IMR-90 (cell line): ENCODE measurements at regions not wholly inside any gene's neighbourhood (a gene's known extent, or its start where the extent isn't known, plus 50 kb on each side); places are given as distances from the start of the nearest gene placed in this dataset.

Experiments used
- ATAC-seq: fragments of 200-7000 bp; cut with Tn5 transposase; 2 replicates; pipeline ENCODE4 v1.9.1; 2020; ENCODE audit warnings: low read depth, mild to moderate bottlenecking, moderate library complexity
- BruUV-seq: library from RNA; stranded (reverse); fragments of 400-500 nt; replicated peaks from 2 replicates; lab custom pipeline; 2021; lab: Mats Ljungman, UMichigan
- CTCF ChIA-PET: fragments of 300-600 bp; formaldehyde crosslinking; extraction: SDS; loops from one replicate; lab custom pipeline; 2021; ENCODE audit warnings: antibody characterized with exemption; lab: Yijun Ruan, JAX
- POLR2A ChIA-PET: fragments of 300-600 bp; sonication (Branson Sonifier 250); formaldehyde crosslinking; loops from one replicate; lab custom pipeline; 2022; ENCODE audit warnings: antibody characterized with exemption; ENCODE audit not compliant: unreplicated experiment; lab: Charles Lee
- DNase-seq: peaks from one replicate; pipeline ENCODE4 v3.0.0; 2013
- H2AFZ ChIP-seq: replicated peaks from 2 replicates; pipeline ENCODE3; 2013; ENCODE audit warnings: low read length, mild to moderate bottlenecking; ENCODE audit not compliant: poor library complexity
- H2AK5ac ChIP-seq: 2 replicates; pipeline ENCODE4 v1.6.1; 2013; ENCODE audit warnings: low read depth, low read length, inconsistent platforms
- H2AK9ac ChIP-seq: replicated peaks from 2 replicates; pipeline ENCODE3; 2013; ENCODE audit warnings: mild to moderate bottlenecking, low read depth, low read length, moderate library complexity; ENCODE audit not compliant: poor library complexity
- H2BK120ac ChIP-seq: 2 replicates; pipeline ENCODE4 v1.6.1; 2013; ENCODE audit warnings: low read depth, low read length, inconsistent platforms
- H2BK15ac ChIP-seq: 3 replicates; pipeline ENCODE4 v1.6.1; 2013; ENCODE audit warnings: low read depth, low read length, inconsistent platforms
- H2BK20ac ChIP-seq: 2 replicates; pipeline ENCODE4 v1.6.1; 2013; ENCODE audit warnings: low read depth, mild to moderate bottlenecking, inconsistent platforms, low read length, moderate library complexity
- H2BK5ac ChIP-seq: 2 replicates; pipeline ENCODE4 v1.6.1; 2013; ENCODE audit warnings: mild to moderate bottlenecking, low read depth, low read length, inconsistent platforms; ENCODE audit not compliant: poor library complexity, severe bottlenecking
- H3K14ac ChIP-seq: replicated peaks from 2 replicates; pipeline ENCODE4 v1.6.1; 2013; ENCODE audit warnings: low read depth, low read length, inconsistent platforms
- H3K18ac ChIP-seq: 2 replicates; pipeline ENCODE4 v1.6.1; 2013; ENCODE audit warnings: low read depth, low read length, control low read depth
- H3K23ac ChIP-seq: 2 replicates; pipeline ENCODE4 v1.6.1; 2013; ENCODE audit warnings: low read depth, low read length, inconsistent platforms
- H3K27ac ChIP-seq: 2 replicates; pipeline ENCODE4 v1.5.1; 2013; ENCODE audit warnings: mild to moderate bottlenecking, control low read depth, low read length; ENCODE audit not compliant: insufficient read depth
- H3K27me3 ChIP-seq: 2 replicates; pipeline ENCODE4 v1.6.1; 2013; ENCODE audit warnings: low read length; ENCODE audit not compliant: control insufficient read depth, insufficient read depth
- H3K36me3 ChIP-seq: 2 replicates; pipeline ENCODE4 v1.6.1; 2013; ENCODE audit warnings: low read length, mixed read lengths; ENCODE audit not compliant: control insufficient read depth, insufficient read depth
- H3K4ac ChIP-seq: 2 replicates; pipeline ENCODE4 v1.6.1; 2013; ENCODE audit warnings: low read depth, low read length, inconsistent platforms
- H3K4me1 ChIP-seq: 2 replicates; pipeline ENCODE4 v1.6.1; 2013; ENCODE audit warnings: low read length, mixed read lengths; ENCODE audit not compliant: control insufficient read depth, insufficient read depth
- H3K4me2 ChIP-seq: 2 replicates; pipeline ENCODE4 v1.6.1; 2013; ENCODE audit warnings: low read depth, mild to moderate bottlenecking, control low read depth, low read length, moderate library complexity
- H3K4me3 ChIP-seq: 2 replicates; pipeline ENCODE4 v1.5.1; 2013; ENCODE audit warnings: low read depth, mild to moderate bottlenecking, control low read depth, low read length, moderate library complexity; ENCODE audit not compliant: insufficient read depth
- H3K56ac ChIP-seq: 2 replicates; pipeline ENCODE4 v1.6.1; 2013; ENCODE audit warnings: low read length, inconsistent platforms; ENCODE audit not compliant: insufficient read depth; ENCODE audit errors: extremely low read depth
- H3K79me1 ChIP-seq, 2 experiments: 2 replicates each; pipeline ENCODE4 v1.6.1; 2013; ENCODE audit warnings: low read length in 2 of 2, inconsistent platforms in 1 of 2, low read depth in 1 of 2
- H3K9ac ChIP-seq: 2 replicates; pipeline ENCODE4 v1.6.1; 2013; ENCODE audit warnings: low read depth, low read length, control low read depth
- H3K9me1 ChIP-seq: 2 replicates; pipeline ENCODE4 v1.6.1; 2013; ENCODE audit warnings: low read length, inconsistent platforms; ENCODE audit not compliant: insufficient read depth
- H3K9me3 ChIP-seq: 2 replicates; pipeline ENCODE4 v1.6.1; 2013; ENCODE audit warnings: low read length; ENCODE audit not compliant: control insufficient read depth, insufficient read depth
- H4K20me1 ChIP-seq: 2 replicates; pipeline ENCODE4 v1.6.1; 2013; ENCODE audit warnings: low read length, inconsistent platforms; ENCODE audit not compliant: insufficient read depth
- H4K5ac ChIP-seq: 2 replicates; pipeline ENCODE4 v1.6.1; 2013; ENCODE audit warnings: mild to moderate bottlenecking, low read depth, low read length, control low read depth
- H4K8ac ChIP-seq, 2 experiments: 2 replicates each; pipeline ENCODE4 v1.6.1; 2013; ENCODE audit warnings: low read depth in 2 of 2, low read length in 2 of 2, control low read depth in 1 of 2, inconsistent platforms in 1 of 2
- H4K91ac ChIP-seq: 2 replicates; pipeline ENCODE4 v1.6.1; 2013; ENCODE audit warnings: low read depth, low read length, inconsistent platforms; ENCODE audit not compliant: insufficient read depth
- BHLHE40 ChIP-seq: fragments of 150-350 bp; IDR thresholded peaks from 2 replicates; pipeline ENCODE4 v1.6.1; 2016; ENCODE audit warnings: mild to moderate bottlenecking, low read depth, low read length
- CEBPB ChIP-seq: IDR thresholded peaks from 2 replicates; pipeline ENCODE4 v1.6.1; 2012; ENCODE audit warnings: low read depth, low read length, improper control_type of control experiment
- CTCF ChIP-seq: conservative IDR thresholded peaks from 2 replicates; pipeline ENCODE4 v1.5.1; 2012; ENCODE audit warnings: mild to moderate bottlenecking, low read depth, low read length, improper control_type of control experiment
- MXI1 ChIP-seq: IDR thresholded peaks from 2 replicates; pipeline ENCODE4 v1.6.1; 2012; ENCODE audit warnings: low read depth, mild to moderate bottlenecking, low read length, moderate library complexity, borderline replicate concordance
- RCOR1 ChIP-seq: IDR thresholded peaks from 2 replicates; pipeline ENCODE4 v1.6.1; 2012; ENCODE audit warnings: mild to moderate bottlenecking, low read length, improper control_type of control experiment; ENCODE audit not compliant: insufficient replicate concordance
- RFX5 ChIP-seq: IDR thresholded peaks from 2 replicates; pipeline ENCODE4 v1.8.0; 2012; ENCODE audit warnings: low read depth, mild to moderate bottlenecking, low read length, moderate library complexity
- SMC3 ChIP-seq: fragments of 150-350 bp; IDR thresholded peaks from 2 replicates; pipeline ENCODE4 v1.6.1; 2016; ENCODE audit warnings: low read depth, mild to moderate bottlenecking, antibody characterized with exemption, low read length, moderate library complexity
- USF2 ChIP-seq: fragments of 150-350 bp; IDR thresholded peaks from 2 replicates; pipeline ENCODE4 v1.6.1; 2017; ENCODE audit warnings: mild to moderate bottlenecking, antibody characterized with exemption, low read length, low read depth
- WGBS, 2 experiments: methylation state at CpG; one replicate each; pipeline versions ENCODE4 v1.1.5 to v1.1.7; 2013; ENCODE audit warnings: missing lambda C conversion rate in 2 of 2; ENCODE audit not compliant: insufficient read length in 1 of 2; ENCODE audit errors: extremely low coverage in 2 of 2; 5-methylcytosine and 5-hydroxymethylcytosine counted together
- dilution Hi-C: fragments of 300-500 bp; cut with HindIII; formaldehyde crosslinking; loops from one replicate; pipeline ENCODE4 v1.14.3; 2018; ENCODE audit warnings: low sequenced_read_pairs; ENCODE audit not compliant: unreplicated experiment
- in situ Hi-C: fragments of 300-500 bp; cut with MboI; formaldehyde crosslinking; loops from 3 replicates; pipeline ENCODE4 v1.14.3; 2019; ENCODE audit warnings: low sequenced_read_pairs, inconsistent platforms, mixed read lengths
- intact Hi-C: fragments of 100-400 bp; cut with micrococcal nuclease; formaldehyde crosslinking; loops from 2 replicates; pipeline ENCODE4 v1.10.0; 2022

- Histone ChIP-seq H2AK9ac (no peak overlapping the region), H3K9ac (no peak overlapping the region), H2AK5ac (no peak overlapping the region), H3K18ac (no peak overlapping the region), H3K4me1 (no peaks in the 10 kb centered on the region), H3K9me3 (peaks cover 4% of the 10 kb centered on the region; the same call in 1 of the 2 replicates), H3K4me3 (no peak overlapping the region), H4K5ac (no peak overlapping the region), H2BK5ac (no peak overlapping the region), H3K56ac (no peak overlapping the region), H3K4ac (no peak overlapping the region), H3K9me1 (no peaks in the 10 kb centered on the region), H3K14ac (no peak overlapping the region), H3K27ac (no peak overlapping the region), H2AFZ (no peak overlapping the region), H4K8ac (no peak overlapping the region), H2BK20ac (no peak overlapping the region), H4K20me1 (no peaks in the 10 kb centered on the region), H3K36me3 (no peaks in the 10 kb centered on the region), H3K4me2 (no peak overlapping the region), H3K27me3 (peaks cover 24% of the 10 kb centered on the region), H3K79me1 (no peaks in the 10 kb centered on the region), H3K23ac (no peak overlapping the region), H2BK120ac (no peak overlapping the region), H2BK15ac (no peak overlapping the region), H4K91ac (no peak overlapping the region)
- no CpG with 5 or more reads among the region's 4 CpGs for WGBS, 2 experiments
- DNase-seq (no peak), ATAC-seq (no peak)
- TF ChIP-seq RCOR1, result no peak
- no peak for TF ChIP-seq MXI1
- no peak for TF ChIP-seq CTCF
- TF ChIP-seq RFX5, result no peak
- no peak for TF ChIP-seq USF2
- no peak for TF ChIP-seq SMC3
- no peak for TF ChIP-seq BHLHE40
- no peak for TF ChIP-seq CEBPB
- ChIA-PET CTCF (no interaction called here), POLR2A (no interaction called here)
- intact Hi-C loops, result no loop called here
- dilution Hi-C loops, result no loop called here
- in situ Hi-C loops, result no loop called here
- no TSS peak for BruUV-seq
These were observed 181.8 kb downstream of the SP3 start for GRCh38 chr2:173783382-173783781.
